ENCODE measurements at regions not wholly inside any gene's neighbourhood (a gene's known extent, or its start where the extent isn't known, plus 50 kb on each side); places are given as distances from the start of the nearest gene placed in this dataset.

DNA sequence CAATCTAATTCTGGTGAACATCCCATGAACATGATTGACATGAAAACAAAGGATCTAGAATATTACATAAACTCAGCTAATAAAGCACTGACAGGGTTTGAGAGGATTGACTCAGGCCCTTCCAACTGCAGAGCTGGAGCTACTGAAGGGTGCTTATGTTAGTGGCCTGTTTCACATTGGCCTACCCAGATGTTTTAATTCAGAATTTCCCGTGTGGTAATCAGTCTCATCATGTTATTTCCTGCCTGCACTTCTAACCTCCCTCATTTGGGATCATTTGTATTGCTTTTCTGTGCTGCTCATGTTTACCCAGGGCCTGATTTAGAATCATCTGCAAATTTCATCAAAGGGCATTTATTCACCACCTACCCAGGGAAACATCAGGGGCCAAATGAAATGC, 270.3 kb downstream of the PLPP3 start:
- H3K4me3 ChIP-seq (ENCODE audit: low read length) = no peak overlapping the region
- ATAC-seq (no peak), DNase-seq (no peak)
- no peaks in the 10 kb centered on the region for H3K27me3 ChIP-seq (ENCODE audit: control insufficient read depth, insufficient read depth)
- 35% methylated on average over 1 of the region's 1 CpG for WGBS
- intact Hi-C loops (cut with DNase I) = loop anchor here in 1 of 4 donors (10.0 kb wide), 1 partner anchor 86 kb away; no protein-coding TSS in a partner anchor
- H3K27ac ChIP-seq (ENCODE audit: low read length) = no peak overlapping the region
- H3K4me1 ChIP-seq (ENCODE audit: control insufficient read depth, insufficient read depth, low read length) = peaks cover 2% of the 10 kb centered on the region
- no peaks in the 10 kb centered on the region for H3K9me3 ChIP-seq (ENCODE audit: control insufficient read depth, low read length)

DNA sequence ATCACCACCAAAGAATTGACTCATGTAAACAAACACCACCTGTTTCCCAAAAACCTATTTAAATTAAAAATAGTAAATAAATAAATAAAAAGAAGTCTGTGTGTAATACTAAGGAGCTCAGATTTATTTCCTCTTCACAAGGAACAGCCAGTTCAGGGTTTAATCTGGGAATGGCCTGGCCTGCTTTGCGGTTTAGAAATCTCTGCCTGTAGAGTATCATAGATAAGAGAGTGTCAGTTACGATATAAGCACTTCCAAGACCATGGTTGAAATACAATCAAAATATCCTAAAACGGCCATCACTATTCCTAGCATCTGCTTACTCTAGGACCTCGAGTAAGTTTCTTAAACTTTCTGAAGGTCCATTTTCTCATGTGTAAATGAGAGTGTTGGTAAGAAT, 274.4 kb downstream of the PLPP3 start:
- intact Hi-C loops (cut with DNase I) = loop anchor here in 1 of 4 donors (10.0 kb wide), 1 partner anchor 90 kb away; no protein-coding TSS in a partner anchor
- Histone ChIP-seq H3K27ac (ENCODE audit: low read length) (no peak overlapping the region), H3K27me3 (ENCODE audit: control insufficient read depth, insufficient read depth) (no peaks in the 10 kb centered on the region), H3K4me3 (ENCODE audit: low read length) (no peak overlapping the region), H3K9me3 (ENCODE audit: control insufficient read depth, low read length) (no peaks in the 10 kb centered on the region), H3K4me1 (ENCODE audit: control insufficient read depth, insufficient read depth, low read length) (peaks cover 5% of the 10 kb centered on the region)
- WGBS = 38% methylated on average over 4 of the region's 4 CpGs
- ATAC-seq (peak; percentile 77 to 91), DNase-seq (peak in 1 of 3 donors; percentile 67)

DNA sequence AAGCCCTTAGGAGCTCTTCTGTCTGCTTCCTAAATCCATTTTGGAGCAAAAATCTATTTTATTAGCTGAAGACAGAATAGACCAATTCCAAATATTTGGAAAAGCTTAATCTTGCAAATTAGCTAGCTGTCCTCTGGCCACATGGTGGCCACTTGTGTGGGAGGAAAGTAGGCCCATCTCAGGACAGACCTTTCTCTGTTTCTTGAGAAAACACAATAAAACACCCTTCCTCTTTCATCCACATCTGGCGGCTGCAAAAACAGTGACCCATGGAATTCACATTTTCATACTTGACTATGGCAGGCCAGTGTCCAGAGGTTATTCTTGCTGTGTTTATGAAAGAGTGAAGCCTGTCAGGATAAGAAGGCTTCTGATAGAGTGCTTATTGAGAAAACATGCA, 275.6 kb downstream of the PLPP3 start:
- DNase-seq = no peak
- intact Hi-C loops (cut with DNase I) = loop anchor here in 1 of 4 donors (10.0 kb wide), 1 partner anchor 91 kb away; no protein-coding TSS in a partner anchor
- WGBS = 72% methylated on average over 1 of the region's 1 CpG
- ATAC-seq = no peak
- H3K27me3 ChIP-seq (ENCODE audit: control insufficient read depth, insufficient read depth) = no peaks in the 10 kb centered on the region
- no peaks in the 10 kb centered on the region for H3K9me3 ChIP-seq (ENCODE audit: control insufficient read depth, low read length)
- peaks cover 5% of the 10 kb centered on the region for H3K4me1 ChIP-seq (ENCODE audit: control insufficient read depth, insufficient read depth, low read length)
- no peak overlapping the region for H3K4me3 ChIP-seq (ENCODE audit: low read length)
- no peak overlapping the region for H3K27ac ChIP-seq (ENCODE audit: low read length)

DNA sequence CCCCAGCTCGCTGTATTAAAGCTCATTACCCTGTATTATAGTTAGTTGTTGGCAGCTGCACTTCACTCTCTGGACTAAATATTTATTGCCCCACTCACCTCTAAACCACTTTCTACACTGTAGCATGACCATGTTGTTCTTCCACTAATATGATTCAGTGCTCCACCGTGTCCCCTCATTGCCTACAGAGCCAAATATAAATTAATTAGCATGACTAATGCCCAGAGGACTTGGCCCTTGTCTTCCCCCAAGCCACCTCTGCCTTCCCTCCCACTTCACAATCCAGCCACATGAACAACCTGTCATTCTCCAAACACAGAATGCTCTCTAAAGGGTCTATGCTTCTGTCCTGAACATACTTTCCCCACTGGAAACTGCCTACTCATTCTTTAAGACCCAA, 276.5 kb downstream of the PLPP3 start:
- H3K9me3 ChIP-seq (ENCODE audit: control insufficient read depth, low read length) = no peaks in the 10 kb centered on the region
- ATAC-seq (peak in 1 of 2 donors; percentile 17), DNase-seq (no peak)
- no peak overlapping the region for H3K4me3 ChIP-seq (ENCODE audit: low read length)
- intact Hi-C loops (cut with DNase I) = loop anchor here in 1 of 4 donors (10.0 kb wide), 1 partner anchor 92 kb away; no protein-coding TSS in a partner anchor
- no peak overlapping the region for H3K27ac ChIP-seq (ENCODE audit: low read length)
- no peaks in the 10 kb centered on the region for H3K27me3 ChIP-seq (ENCODE audit: control insufficient read depth, insufficient read depth)
- H3K4me1 ChIP-seq (ENCODE audit: control insufficient read depth, insufficient read depth, low read length) = peaks cover 5% of the 10 kb centered on the region
- WGBS = 71% methylated on average over 2 of the region's 2 CpGs

DNA sequence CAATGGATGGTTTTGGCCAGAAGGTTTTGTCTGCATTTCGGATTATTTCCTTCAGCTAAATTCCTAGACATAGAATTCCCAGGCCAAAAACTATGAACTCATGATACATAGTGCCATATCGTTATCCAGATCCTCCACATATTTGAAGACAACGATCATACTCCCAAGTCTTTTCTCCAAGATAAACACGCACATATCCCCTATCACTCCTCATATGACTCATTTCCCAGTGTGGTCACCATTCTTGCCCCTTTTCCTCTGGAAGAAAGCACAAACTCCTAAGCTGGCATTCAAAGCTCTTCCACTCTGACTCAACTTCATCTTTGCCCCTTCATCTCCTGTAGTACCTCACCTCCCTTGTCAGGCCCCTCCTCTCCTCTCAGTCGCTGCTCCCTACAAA, 277.6 kb downstream of the PLPP3 start:
- Histone ChIP-seq H3K9me3 (ENCODE audit: control insufficient read depth, low read length) (no peaks in the 10 kb centered on the region), H3K4me3 (ENCODE audit: low read length) (no peak overlapping the region), H3K27me3 (ENCODE audit: control insufficient read depth, insufficient read depth) (no peaks in the 10 kb centered on the region), H3K4me1 (ENCODE audit: control insufficient read depth, insufficient read depth, low read length) (peaks cover 5% of the 10 kb centered on the region), H3K27ac (ENCODE audit: low read length) (no peak overlapping the region)
- DNase-seq (no peak), ATAC-seq (peak; percentile 17 to 49)
- WGBS = 67% methylated on average over 5 of the region's 5 CpGs
- intact Hi-C loops (cut with DNase I) = loop anchor here in 1 of 4 donors (10.0 kb wide), 1 partner anchor 93 kb away; no protein-coding TSS in a partner anchor

DNA sequence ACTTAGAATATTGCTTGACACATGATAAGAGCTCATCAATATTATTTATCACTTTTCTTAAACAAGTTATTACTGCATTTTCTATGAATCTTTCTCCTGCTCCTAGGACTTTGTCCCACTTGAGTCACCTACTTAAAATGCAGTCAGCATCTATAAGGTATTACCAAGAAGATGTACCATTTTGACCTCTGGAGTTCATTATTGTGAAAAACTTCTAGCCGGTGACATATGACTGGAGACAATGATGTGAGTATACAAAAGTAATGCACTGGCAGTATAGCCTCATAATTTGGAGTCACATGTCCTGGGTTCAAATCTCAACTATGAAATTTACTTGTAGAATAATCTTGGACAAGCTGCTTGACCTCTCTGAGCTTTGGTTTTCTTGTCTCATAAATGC, 278.5 kb downstream of the PLPP3 start:
- WGBS = 95% methylated on average over 1 of the region's 1 CpG
- ATAC-seq (no peak), DNase-seq (no peak)
- no peak overlapping the region for H3K4me3 ChIP-seq (ENCODE audit: low read length)
- no peaks in the 10 kb centered on the region for H3K9me3 ChIP-seq (ENCODE audit: control insufficient read depth, low read length)
- H3K27ac ChIP-seq (ENCODE audit: low read length) = no peak overlapping the region
- no peaks in the 10 kb centered on the region for H3K27me3 ChIP-seq (ENCODE audit: control insufficient read depth, insufficient read depth)
- intact Hi-C loops (cut with DNase I) = loop anchor here in 1 of 4 donors (10.0 kb wide), 1 partner anchor 94 kb away; no protein-coding TSS in a partner anchor
- peaks cover 7% of the 10 kb centered on the region for H3K4me1 ChIP-seq (ENCODE audit: control insufficient read depth, insufficient read depth, low read length)

DNA sequence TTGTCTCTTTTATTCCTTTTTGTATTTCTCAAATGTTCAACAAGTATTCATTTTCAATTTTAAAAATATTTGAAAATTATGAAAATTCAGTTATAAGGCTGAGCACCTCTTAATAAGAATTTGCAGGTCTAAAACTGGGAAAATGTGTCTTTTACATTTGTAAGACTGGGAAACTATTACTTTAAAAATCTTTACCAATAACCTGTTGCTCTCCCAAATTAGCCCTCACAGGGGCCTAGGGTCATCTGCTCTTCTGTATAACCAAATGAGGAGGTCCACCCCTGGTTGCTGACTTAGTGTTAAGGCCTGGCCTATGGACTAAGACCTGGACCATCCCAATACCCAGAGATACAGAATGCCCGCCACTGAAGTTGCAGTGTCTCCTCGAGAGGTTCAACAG, 280.5 kb downstream of the PLPP3 start:
- Histone ChIP-seq H3K4me3 (ENCODE audit: low read length) (no peak overlapping the region), H3K27ac (ENCODE audit: low read length) (no peak overlapping the region), H3K9me3 (ENCODE audit: control insufficient read depth, low read length) (no peaks in the 10 kb centered on the region), H3K4me1 (ENCODE audit: control insufficient read depth, insufficient read depth, low read length) (peaks cover 5% of the 10 kb centered on the region), H3K27me3 (ENCODE audit: control insufficient read depth, insufficient read depth) (no peaks in the 10 kb centered on the region)
- WGBS = 96% methylated on average over 2 of the region's 2 CpGs
- no peak for DNase-seq
- intact Hi-C loops (cut with DNase I) = no loop called here
- ATAC-seq = no peak

DNA sequence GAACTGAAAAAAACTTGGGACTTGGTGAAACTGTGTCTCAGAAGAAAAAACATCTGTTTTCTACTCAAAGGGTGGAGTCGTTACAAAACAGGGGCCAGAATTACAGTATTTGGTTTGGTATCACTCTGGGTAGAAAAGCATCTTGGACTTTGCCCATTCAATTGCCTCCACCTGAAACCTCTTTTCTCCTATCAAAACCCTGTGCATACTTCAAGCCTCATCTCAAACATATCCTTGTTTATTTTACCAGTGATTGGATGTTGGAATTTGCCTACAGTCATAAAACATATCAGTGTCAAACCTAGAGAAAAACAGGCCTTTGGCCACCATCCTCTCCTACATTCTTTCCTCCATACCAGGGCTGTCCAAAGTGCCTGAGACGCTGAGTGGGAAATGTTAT, 281.5 kb downstream of the PLPP3 start:
- Histone ChIP-seq H3K27ac (ENCODE audit: low read length) (no peak overlapping the region), H3K4me3 (ENCODE audit: low read length) (no peak overlapping the region), H3K9me3 (ENCODE audit: control insufficient read depth, low read length) (no peaks in the 10 kb centered on the region), H3K27me3 (ENCODE audit: control insufficient read depth, insufficient read depth) (no peaks in the 10 kb centered on the region), H3K4me1 (ENCODE audit: control insufficient read depth, insufficient read depth, low read length) (peaks cover 2% of the 10 kb centered on the region)
- DNase-seq = no peak
- intact Hi-C loops (cut with DNase I) = no loop called here
- ATAC-seq = no peak
- 63% methylated on average over 2 of the region's 2 CpGs for WGBS

DNA sequence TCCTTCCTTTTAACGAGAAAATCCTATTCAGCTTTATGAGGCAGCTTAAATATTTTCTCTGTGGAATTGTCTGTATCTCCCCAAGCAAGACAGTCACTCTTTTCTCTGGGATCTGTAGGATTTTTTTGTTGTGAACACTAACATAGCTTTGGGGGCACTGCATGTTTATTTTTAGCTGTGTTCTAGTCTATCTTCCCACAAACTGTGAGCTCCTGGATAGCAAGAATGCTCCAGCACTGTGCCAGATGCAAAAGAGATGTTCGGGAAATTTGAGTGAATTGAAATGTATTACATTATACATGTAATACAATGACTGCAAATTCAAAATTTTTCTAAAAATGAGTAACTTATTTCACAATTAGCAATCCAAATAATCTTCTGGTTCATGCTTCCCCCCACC, 282.2 kb downstream of the PLPP3 start:
- Histone ChIP-seq H3K4me3 (ENCODE audit: low read length) (no peak overlapping the region), H3K9me3 (ENCODE audit: control insufficient read depth, low read length) (no peaks in the 10 kb centered on the region), H3K4me1 (ENCODE audit: control insufficient read depth, insufficient read depth, low read length) (peaks cover 2% of the 10 kb centered on the region), H3K27me3 (ENCODE audit: control insufficient read depth, insufficient read depth) (no peaks in the 10 kb centered on the region), H3K27ac (ENCODE audit: low read length) (no peak overlapping the region)
- 68% methylated on average over 2 of the region's 2 CpGs for WGBS
- DNase-seq (no peak), ATAC-seq (no peak)
- intact Hi-C loops (cut with DNase I) = no loop called here

DNA sequence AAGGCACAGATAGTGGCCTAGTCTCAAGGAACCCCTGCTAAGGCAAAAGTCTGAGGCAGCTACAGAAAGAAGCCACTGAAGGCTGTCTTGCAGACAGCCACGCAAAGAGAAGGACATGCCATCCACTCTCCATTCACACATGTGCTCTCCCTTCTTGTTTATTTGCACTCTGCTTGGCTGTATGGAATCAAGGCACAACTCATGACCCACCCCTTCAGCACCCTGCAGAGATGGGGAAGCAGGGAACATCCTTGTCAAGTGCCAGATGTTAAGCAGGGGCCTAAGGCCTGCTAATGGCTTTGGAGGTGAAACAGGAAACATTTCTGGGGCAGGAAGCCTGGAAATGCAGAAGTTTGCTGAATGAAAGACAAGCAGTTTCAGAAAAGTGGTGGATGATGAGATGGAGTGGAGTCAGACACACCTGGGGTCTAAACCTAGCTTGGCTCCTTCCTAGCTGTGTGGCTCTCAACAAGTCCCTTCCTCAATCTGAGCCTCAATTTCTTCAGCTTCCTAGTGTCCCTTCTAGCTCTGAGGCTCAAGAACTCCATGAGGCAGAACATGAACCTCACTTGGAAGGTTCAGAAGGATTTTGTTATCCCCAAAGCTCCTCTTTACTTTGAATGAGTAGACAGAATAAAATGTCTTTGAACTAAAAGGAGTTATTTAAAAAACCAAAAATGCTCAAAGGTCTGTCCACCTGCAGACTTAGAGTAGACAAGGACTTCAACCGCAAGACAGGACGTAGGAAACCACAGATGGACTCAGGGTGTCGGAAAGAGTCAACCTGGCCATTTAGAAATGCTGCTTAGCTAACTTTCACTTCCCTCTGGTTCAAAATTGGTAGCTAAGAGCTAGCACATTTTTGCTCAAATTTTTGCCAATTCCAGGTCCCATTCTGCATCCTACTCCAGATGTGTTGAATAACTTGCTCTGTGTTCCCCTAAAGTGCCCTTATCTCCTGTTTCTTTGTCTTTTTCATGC, 283.1 kb downstream of the PLPP3 start:
- H3K4me3 ChIP-seq (ENCODE audit: low read length) = no peak overlapping the region
- no peaks in the 10 kb centered on the region for H3K27me3 ChIP-seq (ENCODE audit: control insufficient read depth, insufficient read depth)
- no peaks in the 10 kb centered on the region for H3K9me3 ChIP-seq (ENCODE audit: control insufficient read depth, low read length)
- 94% methylated on average over 4 of the region's 4 CpGs for WGBS
- no peak for ATAC-seq
- DNase-seq = no peak
- intact Hi-C loops (cut with DNase I) = no loop called here
- no peak overlapping the region for H3K27ac ChIP-seq (ENCODE audit: low read length)
- H3K4me1 ChIP-seq (ENCODE audit: control insufficient read depth, insufficient read depth, low read length) = peaks cover 8% of the 10 kb centered on the region

DNA sequence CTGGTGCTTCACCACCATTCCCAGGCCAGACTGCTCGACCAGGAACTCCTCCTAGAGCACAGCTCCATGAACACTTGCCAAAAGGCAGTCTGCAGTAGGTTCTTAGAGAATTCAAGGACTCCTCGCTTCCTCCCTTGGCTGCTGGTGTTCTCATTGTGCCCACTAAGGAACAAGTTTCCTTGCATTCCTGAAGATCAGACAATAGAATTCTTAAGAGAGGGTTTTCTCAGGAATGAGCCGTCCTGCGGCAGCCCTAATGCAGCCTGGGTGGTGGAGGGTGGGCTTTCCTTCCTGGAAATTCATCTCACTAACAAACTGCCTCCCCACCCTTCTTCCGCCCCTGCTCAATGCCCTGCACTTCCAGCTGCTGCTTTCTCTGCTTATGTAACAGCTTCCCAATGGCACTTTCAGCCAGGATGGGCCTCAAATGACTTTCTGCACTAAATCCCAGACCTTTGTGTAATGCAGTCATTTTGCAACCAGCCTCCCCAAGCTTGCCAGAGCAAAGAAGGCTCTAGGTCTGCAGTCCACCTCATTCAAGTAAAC, 287.9 kb downstream of the PLPP3 start:
- DNase-seq (peak; percentile 49 to 87 (median 68)), ATAC-seq (peak; percentile 92)
- H3K4me1 ChIP-seq (ENCODE audit: control insufficient read depth, insufficient read depth, low read length) = peaks cover 11% of the 10 kb centered on the region
- intact Hi-C loops (cut with DNase I) = no loop called here
- H3K4me3 ChIP-seq (ENCODE audit: low read length) = no peak overlapping the region
- peak overlapping the region; percentile 68 for H3K27ac ChIP-seq (ENCODE audit: low read length)
- WGBS = 33% methylated on average over 5 of the region's 5 CpGs
- no peaks in the 10 kb centered on the region for H3K9me3 ChIP-seq (ENCODE audit: control insufficient read depth, low read length)
- no peaks in the 10 kb centered on the region for H3K27me3 ChIP-seq (ENCODE audit: control insufficient read depth, insufficient read depth)

All from right cardiac atrium (tissue), 5 donors.